ENCODE measurements at regions not wholly inside any gene's neighbourhood (a gene's known extent, or its start where the extent isn't known, plus 50 kb on each side); places are given as distances from the start of the nearest gene placed in this dataset.

DNA sequence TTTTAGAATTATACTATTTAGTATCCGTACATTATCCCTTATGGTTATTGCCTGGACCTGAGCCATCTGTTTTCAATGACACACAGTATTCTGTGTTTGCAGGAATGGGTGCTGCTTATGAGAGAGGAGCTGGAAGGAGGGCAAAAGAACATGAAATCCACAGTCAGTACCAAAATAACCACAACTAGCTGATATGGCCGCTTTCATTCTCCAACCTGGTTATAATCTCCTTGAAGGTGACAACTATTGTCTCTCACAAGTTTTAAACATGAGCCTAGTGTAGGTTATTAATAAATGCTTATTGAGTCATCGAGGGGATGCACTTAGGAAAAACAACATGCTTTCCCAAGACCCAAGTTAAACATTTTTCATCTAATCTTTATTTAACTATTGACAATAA, 356.6 kb downstream of the BMP2 start:
- Histone ChIP-seq H3K79me2 (ENCODE audit: low read length) (no peaks in the 10 kb centered on the region), H3K9me2 (replicated peaks; ENCODE audit: insufficient read depth, low read length) (no peaks in the 10 kb centered on the region), H3K4me2 (ENCODE audit: low read depth, low read length) (no peak overlapping the region), H3K4me1 (ENCODE audit: low read length) (no peaks in the 10 kb centered on the region), H3K36me3 (replicated peaks; ENCODE audit: insufficient read depth, low read length) (no peaks in the 10 kb centered on the region), H3K27ac (ENCODE audit: low read length) (no peak overlapping the region), H3F3A (ENCODE audit: insufficient read depth, low read length) (no peaks in the 10 kb centered on the region), H3K27me3 (replicated peaks; ENCODE audit: insufficient read depth, low read length) (no peaks in the 10 kb centered on the region), H3K4me3 (ENCODE audit: low read length) (no peak overlapping the region), H2AFZ (ENCODE audit: low read length) (no peak overlapping the region), H3K9ac (ENCODE audit: low read length) (no peak overlapping the region), H4K20me1 (ENCODE audit: insufficient read depth, low read length) (no peaks in the 10 kb centered on the region), H3K9me3 (replicated peaks; ENCODE audit: insufficient read depth, low read length) (no peaks in the 10 kb centered on the region)
- no peak for DNase-seq
- TF ChIP-seq EZH2 (optimal IDR thresholded peaks at IDR 0.05; ENCODE audit: low read depth, low read length) (no peak), EZH2phosphoT487 (IDR thresholded peaks at IDR 0.05; ENCODE audit: low read length) (no peak)
- TF ChIP-seq, protein P1, sequence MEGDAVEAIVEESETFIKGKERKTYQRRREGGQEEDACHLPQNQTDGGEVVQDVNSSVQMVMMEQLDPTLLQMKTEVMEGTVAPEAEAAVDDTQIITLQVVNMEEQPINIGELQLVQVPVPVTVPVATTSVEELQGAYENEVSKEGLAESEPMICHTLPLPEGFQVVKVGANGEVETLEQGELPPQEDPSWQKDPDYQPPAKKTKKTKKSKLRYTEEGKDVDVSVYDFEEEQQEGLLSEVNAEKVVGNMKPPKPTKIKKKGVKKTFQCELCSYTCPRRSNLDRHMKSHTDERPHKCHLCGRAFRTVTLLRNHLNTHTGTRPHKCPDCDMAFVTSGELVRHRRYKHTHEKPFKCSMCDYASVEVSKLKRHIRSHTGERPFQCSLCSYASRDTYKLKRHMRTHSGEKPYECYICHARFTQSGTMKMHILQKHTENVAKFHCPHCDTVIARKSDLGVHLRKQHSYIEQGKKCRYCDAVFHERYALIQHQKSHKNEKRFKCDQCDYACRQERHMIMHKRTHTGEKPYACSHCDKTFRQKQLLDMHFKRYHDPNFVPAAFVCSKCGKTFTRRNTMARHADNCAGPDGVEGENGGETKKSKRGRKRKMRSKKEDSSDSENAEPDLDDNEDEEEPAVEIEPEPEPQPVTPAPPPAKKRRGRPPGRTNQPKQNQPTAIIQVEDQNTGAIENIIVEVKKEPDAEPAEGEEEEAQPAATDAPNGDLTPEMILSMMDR (IDR thresholded peaks at IDR 0.05; ENCODE audit: low read length) = no peak

DNA sequence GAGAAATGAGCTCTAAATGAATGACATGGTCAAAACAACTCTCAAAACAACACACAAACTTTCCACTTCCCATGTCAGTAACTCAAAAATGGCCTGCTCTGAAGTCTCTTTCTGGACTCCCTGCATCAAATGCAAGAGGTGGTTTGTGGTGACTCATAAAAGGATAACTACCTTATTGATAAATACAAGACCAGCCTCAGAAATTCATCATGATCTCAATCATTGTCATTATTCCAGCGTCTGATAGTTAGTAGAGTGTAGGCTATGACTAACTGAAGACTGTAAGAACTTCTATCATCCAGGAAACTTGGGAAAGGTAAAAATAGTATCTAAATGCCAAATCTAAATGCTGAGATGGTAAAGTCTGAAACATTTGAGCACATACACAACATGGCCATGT, 369.4 kb downstream of the BMP2 start:
- Histone ChIP-seq H3K27me3 (replicated peaks; ENCODE audit: insufficient read depth, low read length) (no peaks in the 10 kb centered on the region), H3K9me2 (replicated peaks; ENCODE audit: insufficient read depth, low read length) (no peaks in the 10 kb centered on the region), H4K20me1 (ENCODE audit: insufficient read depth, low read length) (no peaks in the 10 kb centered on the region), H3F3A (ENCODE audit: insufficient read depth, low read length) (no peaks in the 10 kb centered on the region), H3K4me1 (ENCODE audit: low read length) (peaks cover 20% of the 10 kb centered on the region), H3K27ac (ENCODE audit: low read length) (peak overlapping the region; percentile 28; the same call in 1 of the 2 replicates), H2AFZ (ENCODE audit: low read length) (no peak overlapping the region), H3K36me3 (replicated peaks; ENCODE audit: insufficient read depth, low read length) (no peaks in the 10 kb centered on the region), H3K79me2 (ENCODE audit: low read length) (no peaks in the 10 kb centered on the region), H3K9ac (ENCODE audit: low read length) (no peak overlapping the region), H3K4me3 (ENCODE audit: low read length) (no peak overlapping the region), H3K4me2 (ENCODE audit: low read depth, low read length) (no peak overlapping the region), H3K9me3 (replicated peaks; ENCODE audit: insufficient read depth, low read length) (no peaks in the 10 kb centered on the region)
- DNase-seq = no peak
- TF ChIP-seq, protein P1 (IDR thresholded peaks at IDR 0.05; ENCODE audit: low read length) = no peak
- TF ChIP-seq EZH2phosphoT487 (IDR thresholded peaks at IDR 0.05; ENCODE audit: low read length) (no peak), EZH2 (optimal IDR thresholded peaks at IDR 0.05; ENCODE audit: low read depth, low read length) (no peak)

DNA sequence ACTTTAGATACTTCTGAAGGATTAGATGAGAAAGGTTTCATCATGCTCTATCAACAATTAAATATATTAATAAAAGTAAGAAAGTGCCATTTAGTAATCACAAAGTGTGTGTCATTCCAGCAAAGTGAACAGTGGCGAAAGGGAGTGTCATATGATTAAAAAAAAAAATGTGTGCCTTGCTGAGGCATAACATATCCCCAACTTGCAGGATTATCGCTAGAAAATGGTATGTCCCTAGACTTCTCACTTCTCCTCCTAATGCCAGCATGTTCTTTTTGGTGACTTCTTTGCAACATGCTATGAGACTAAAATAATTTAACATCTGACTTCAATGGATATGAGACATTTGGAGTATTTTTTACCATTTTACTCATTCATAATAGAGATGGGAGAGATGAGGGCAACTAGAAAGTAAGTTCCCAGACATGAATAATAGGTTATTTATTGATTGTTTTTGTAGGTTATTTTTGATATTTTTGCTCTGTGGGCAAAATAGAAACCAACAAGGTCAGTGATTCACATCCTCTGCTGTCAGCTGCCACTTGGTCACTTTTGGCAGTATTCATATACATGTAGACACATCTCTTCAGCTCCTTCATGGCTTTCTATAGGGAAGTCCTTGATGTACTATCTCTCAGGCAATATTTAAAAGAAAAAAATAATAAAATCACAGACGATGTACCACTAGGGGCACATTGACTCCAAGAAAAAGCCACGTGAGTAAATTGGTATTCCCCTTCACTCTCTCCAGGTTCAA, 370.1 kb downstream of the BMP2 start:
- no peaks in the 10 kb centered on the region for H3K9me2 ChIP-seq (replicated peaks; ENCODE audit: insufficient read depth, low read length)
- no peaks in the 10 kb centered on the region for H3K9me3 ChIP-seq (replicated peaks; ENCODE audit: insufficient read depth, low read length)
- H2AFZ ChIP-seq (ENCODE audit: low read length) = 0 out of 2 replicates have a peak overlapping the region, but pooled peaks have one; percentile 2
- H3K79me2 ChIP-seq (ENCODE audit: low read length) = no peaks in the 10 kb centered on the region
- H3K27me3 ChIP-seq (replicated peaks; ENCODE audit: insufficient read depth, low read length) = no peaks in the 10 kb centered on the region
- H3K4me3 ChIP-seq (ENCODE audit: low read length) = no peak overlapping the region
- H3K9ac ChIP-seq (ENCODE audit: low read length) = no peak overlapping the region
- peak; percentile 39 for DNase-seq
- H3K36me3 ChIP-seq (replicated peaks; ENCODE audit: insufficient read depth, low read length) = no peaks in the 10 kb centered on the region
- peaks cover 20% of the 10 kb centered on the region for H3K4me1 ChIP-seq (ENCODE audit: low read length)
- H4K20me1 ChIP-seq (ENCODE audit: insufficient read depth, low read length) = no peaks in the 10 kb centered on the region
- H3K4me2 ChIP-seq (ENCODE audit: low read depth, low read length) = peak overlapping the region; percentile 9; the same call in 1 of the 2 replicates
- no peaks in the 10 kb centered on the region for H3F3A ChIP-seq (ENCODE audit: insufficient read depth, low read length)
- H3K27ac ChIP-seq (ENCODE audit: low read length) = peak overlapping the region; percentile 28; the same call in 1 of the 2 replicates
- TF ChIP-seq EZH2 (optimal IDR thresholded peaks at IDR 0.05; ENCODE audit: low read depth, low read length) = no peak
- TF ChIP-seq, protein P1 (IDR thresholded peaks at IDR 0.05; ENCODE audit: low read length) = 0 out of 2 replicates have a peak, but pooled peaks have one; percentile 8
